ENCODE measurements at regions not wholly inside any gene's neighbourhood (a gene's known extent, or its start where the extent isn't known, plus 50 kb on each side); places are given as distances from the start of the nearest gene placed in this dataset.

GRCh38 chr3:87423336-87423735 lies 147.0 kb upstream of the POU1F1 start:
- no peak for TF ChIP-seq CTCF (IDR thresholded peaks at IDR 0.05; ENCODE audit: borderline replicate concordance, extremely low read depth, low read length, poor library complexity, severe bottlenecking)
- no peak for TF ChIP-seq EZH2 (IDR thresholded peaks at IDR 0.05; ENCODE audit: borderline replicate concordance, low read depth, low read length, severe bottlenecking)

Measured in DND-41 (cell line).